Erythroblast (primary cell): ENCODE measurements at regions not wholly inside any gene's neighbourhood (a gene's known extent, or its start where the extent isn't known, plus 50 kb on each side); places are given as distances from the start of the nearest gene placed in this dataset.

Experiments
- GATA1 ChIP-seq: IDR thresholded peaks from 2 replicates; pipeline ENCODE4 v1.6.1; 2011; ENCODE audit warnings: low read depth, mild to moderate bottlenecking, control low read depth, low read length, moderate library complexity
- POLR2A ChIP-seq: IDR thresholded peaks from 2 replicates; pipeline ENCODE4 v1.6.1; 2011; ENCODE audit warnings: mild to moderate bottlenecking, low read length

DNA sequence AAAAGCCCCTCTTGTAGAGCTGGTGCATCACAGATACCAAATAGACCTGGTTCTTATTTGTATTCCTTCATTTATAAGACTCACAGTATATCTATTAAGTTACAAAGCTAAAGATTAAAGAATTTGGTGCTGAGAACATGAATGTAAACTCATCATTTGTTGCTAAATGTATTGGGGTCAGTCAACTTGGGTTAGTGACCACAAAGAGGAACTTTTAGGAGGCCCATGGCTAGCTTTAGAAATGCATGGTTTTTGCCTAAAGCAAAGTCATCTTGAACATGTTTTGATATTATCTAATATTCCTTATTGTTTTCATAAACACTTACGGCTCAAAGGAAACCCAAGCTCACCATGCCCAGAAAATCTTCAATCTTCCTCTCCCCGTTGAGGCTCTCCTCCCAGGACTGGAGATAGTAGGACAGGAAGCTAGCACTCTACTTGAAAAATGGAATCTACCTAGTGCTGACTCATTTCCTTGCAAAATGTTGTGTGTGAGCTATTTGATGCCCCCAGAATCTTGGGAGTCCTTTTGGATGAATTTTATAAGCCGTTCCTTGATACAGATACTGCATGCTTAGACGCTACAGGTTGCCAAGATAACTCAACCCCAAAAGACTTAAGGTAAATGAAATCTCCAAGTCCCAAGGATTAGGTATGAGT is 121.4 kb downstream of the BMP2 start:
- no peak for TF ChIP-seq POLR2A
- TF ChIP-seq GATA1, result no peak
